HFF-Myc (cell line): ENCODE measurements at regions not wholly inside any gene's neighbourhood (a gene's known extent, or its start where the extent isn't known, plus 50 kb on each side); places are given as distances from the start of the nearest gene placed in this dataset.

Experiments used
- DNase-seq: peaks from one replicate; pipeline ENCODE4 v3.0.0-alpha.2; 2011; ENCODE audit warnings: low read depth; ENCODE audit errors: extremely low read depth
- H3K4me3 ChIP-seq: replicated peaks from 2 replicates; pipeline ENCODE4 v1.5.1; 2011; ENCODE audit warnings: low read depth, mild to moderate bottlenecking, control low read depth, low read length
- TF ChIP-seq, protein P1 (sequence below): IDR thresholded peaks from 2 replicates; pipeline ENCODE4 v1.5.1; 2012; ENCODE audit warnings: mild to moderate bottlenecking, low read depth, low read length, control low read depth; ENCODE audit errors: missing control alignments

DNA sequence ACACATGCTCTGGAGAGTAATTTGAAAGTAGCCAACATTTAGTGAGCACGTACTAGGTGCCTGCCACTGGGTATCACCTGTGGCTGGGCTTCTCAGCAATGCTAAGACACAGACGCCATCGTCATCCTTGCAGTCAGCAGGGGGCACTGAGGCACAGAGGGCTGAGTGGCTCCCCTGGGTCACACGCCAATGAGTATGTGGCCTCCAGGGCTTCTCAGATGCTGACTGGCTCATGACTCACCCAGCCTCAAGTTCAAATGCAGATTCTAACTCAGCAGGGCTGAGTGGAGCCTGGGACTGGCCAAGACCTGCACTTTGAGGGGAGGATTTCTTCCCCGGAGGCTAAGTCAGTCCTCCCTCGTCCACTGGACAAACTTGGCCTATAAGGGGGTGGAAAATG is 115.1 kb upstream of the CACNA1A start:
- DNase-seq: peak; percentile 77
- H3K4me3 ChIP-seq: no peak overlapping the region
- TF ChIP-seq, protein P1, sequence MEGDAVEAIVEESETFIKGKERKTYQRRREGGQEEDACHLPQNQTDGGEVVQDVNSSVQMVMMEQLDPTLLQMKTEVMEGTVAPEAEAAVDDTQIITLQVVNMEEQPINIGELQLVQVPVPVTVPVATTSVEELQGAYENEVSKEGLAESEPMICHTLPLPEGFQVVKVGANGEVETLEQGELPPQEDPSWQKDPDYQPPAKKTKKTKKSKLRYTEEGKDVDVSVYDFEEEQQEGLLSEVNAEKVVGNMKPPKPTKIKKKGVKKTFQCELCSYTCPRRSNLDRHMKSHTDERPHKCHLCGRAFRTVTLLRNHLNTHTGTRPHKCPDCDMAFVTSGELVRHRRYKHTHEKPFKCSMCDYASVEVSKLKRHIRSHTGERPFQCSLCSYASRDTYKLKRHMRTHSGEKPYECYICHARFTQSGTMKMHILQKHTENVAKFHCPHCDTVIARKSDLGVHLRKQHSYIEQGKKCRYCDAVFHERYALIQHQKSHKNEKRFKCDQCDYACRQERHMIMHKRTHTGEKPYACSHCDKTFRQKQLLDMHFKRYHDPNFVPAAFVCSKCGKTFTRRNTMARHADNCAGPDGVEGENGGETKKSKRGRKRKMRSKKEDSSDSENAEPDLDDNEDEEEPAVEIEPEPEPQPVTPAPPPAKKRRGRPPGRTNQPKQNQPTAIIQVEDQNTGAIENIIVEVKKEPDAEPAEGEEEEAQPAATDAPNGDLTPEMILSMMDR: peak; percentile 67

DNA sequence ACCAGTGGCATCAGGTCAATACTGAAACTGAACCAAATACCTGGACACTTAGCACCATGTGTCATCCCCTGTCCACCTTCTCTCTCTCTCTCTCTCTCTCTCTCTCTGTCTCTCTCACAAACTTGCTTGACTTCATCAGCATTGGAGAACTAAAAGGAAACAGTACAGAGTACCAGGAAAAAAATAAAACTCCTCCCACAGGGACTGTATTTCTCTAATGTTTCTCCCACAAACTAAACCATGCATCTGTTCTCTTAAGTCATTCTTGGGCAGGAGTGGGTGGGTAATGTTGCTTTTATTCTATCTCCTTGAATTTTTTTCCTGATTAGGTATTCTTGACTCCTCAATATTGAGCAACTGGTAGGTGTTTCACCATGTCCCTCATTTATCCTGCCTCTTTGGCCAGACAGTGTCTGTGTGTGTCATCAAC is 112.9 kb upstream of the CACNA1A start:
- H3K4me3 ChIP-seq: no peak overlapping the region
- no peak for DNase-seq
- TF ChIP-seq, protein P1: no peak

DNA sequence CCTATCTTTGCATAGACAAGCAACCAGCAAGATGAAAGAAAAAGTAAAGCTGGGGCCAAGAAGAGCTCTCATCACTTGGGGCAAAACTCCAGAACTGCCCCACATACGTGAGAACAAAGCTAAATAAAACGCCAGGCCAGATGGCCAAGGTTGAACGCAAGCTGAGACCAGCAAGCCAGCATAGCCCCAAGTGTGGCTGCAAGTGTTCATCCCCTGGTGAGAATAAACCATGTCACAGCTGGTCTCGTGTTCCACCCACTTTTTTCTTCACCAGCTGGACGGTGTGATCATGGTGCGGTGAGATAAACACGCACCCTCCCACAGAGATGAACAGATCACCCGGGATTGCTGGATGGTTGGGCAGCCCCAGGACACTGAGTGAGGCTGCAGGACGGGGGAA is 109.6 kb upstream of the CACNA1A start:
- H3K4me3 ChIP-seq: no peak overlapping the region
- TF ChIP-seq, protein P1: no peak
- DNase-seq: no peak

DNA sequence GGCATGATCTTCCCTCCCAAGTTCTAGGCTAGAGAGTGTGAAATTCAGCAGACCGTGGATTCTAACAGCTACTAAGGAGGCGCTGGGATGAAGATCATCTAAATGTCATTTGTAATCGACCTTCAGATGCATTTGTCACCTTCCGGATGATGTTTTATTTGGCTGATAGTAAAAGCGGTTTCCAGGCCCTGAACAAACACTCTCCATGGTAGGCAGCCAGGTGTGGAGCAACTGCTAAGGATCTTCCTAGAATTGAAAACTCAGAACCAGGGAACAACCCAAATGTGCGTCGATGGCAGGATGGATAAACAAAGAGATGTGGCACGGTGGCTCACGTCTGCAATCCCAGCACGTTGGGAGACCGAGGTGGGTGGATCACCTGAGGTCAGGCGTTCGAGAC is 107.2 kb upstream of the CACNA1A start:
- TF ChIP-seq, protein P1: no peak
- no peak for DNase-seq
- H3K4me3 ChIP-seq: no peak overlapping the region

DNA sequence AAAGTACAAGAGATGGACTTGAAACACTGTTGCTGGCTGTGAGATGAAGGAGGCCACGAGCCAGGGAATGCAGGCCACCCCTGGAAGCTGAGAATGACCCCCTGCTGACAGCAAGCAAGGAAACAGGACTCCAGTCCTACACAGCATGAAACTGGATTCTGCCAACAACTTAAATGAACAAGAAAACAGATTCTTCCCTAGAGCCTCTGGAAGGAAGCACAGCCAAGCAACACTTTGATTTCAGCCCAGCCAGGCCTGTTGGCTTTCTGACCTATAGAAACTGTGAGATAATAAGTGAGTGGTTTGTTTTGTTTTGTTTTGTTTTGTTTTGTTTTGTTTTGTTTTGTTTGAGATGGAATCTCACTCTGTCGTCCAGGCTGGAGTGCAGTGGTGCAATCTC is 105.3 kb upstream of the CACNA1A start:
- no peak for DNase-seq
- TF ChIP-seq, protein P1: no peak
- no peak overlapping the region for H3K4me3 ChIP-seq

DNA sequence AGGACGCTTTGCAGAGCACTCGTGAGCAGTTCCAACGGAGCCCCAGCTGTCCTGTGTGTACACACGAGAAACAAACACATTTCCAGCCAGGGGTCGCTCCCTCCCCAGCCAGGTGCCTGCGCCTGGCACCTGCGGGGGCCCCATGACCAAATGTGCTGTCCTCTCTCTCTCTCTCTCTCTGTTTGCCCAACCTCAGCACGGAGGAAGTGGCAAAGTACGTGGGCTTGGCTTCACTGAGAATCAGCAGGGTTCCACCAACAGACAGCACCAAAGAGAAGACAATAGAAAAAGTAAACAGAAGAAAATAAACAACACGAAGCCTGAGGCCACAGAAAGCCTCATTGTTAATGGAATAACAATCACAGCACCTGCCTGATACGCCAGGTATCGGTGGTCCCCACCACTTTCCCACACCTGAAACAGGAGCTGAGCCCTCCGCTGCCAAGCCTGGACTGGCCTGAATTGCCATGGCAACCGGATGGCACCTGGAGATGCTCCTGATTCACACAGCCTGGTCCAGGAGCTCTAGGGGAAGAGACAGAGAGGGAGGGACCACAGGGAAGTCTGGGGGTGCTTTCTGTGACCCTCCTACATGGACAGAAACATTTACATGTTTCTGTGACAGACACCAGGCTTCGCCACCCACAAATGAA is 103.9 kb upstream of the CACNA1A start:
- DNase-seq: no peak
- H3K4me3 ChIP-seq: no peak overlapping the region
- TF ChIP-seq, protein P1: no peak

DNA sequence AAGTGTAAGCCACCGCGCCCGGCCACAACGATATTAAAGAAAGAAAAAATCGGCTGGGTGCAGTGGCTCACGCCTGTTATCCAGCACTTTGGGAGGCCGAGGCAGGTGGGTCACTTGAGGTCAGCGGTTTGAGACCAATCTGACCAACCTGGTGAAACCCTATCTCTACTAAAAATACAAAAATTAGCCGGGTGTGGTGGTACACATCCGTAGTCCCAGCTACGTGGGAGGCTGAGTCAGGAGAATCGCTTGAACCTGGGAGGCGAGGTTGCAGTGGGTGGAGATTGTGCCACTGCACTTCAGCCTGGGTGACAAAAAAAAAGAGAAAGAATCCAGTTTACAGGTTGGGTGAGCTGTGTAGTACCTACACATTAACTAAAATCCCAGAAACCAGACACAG is 99.9 kb upstream of the CACNA1A start:
- no peak overlapping the region for H3K4me3 ChIP-seq
- TF ChIP-seq, protein P1: no peak
- DNase-seq: no peak
